EH (cell line): ENCODE measurements at regions not wholly inside any gene's neighbourhood (a gene's known extent, or its start where the extent isn't known, plus 50 kb on each side); places are given as distances from the start of the nearest gene placed in this dataset.
A peak's percentile ranks its signal among the peaks of the same experiment; 100 is the strongest.
"Not testable (repeated sequence)": the region's sequence is repeated elsewhere in the genome, so short reads cannot be mapped to it uniquely, and the experiment has no call there.

ENCODE experiments used
- DNase-seq: peaks from one replicate; pipeline ENCODE4 v3.0.0-alpha.2; 2015; ENCODE audit warnings: low read depth

DNA sequence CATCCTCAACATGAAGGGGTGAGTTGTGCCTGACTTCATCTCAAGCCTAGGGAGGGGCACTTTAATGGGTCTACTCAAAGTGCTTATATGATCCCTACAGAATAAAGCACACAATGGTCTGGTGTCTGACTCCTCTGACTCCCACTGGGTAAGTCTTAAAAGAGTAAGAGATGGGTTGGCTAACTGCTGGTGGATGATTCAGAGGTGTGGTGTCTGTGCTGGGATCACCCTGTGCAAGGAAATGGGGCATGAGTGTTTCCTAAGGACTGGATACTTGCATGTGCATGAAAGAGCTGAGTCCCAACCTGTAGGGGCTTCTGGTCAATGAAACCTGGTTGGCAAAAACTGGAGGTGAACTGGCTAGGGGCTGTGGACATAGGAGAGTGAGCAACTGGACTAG is 158.8 kb downstream of the IL20RB start:
- no peak for DNase-seq

DNA sequence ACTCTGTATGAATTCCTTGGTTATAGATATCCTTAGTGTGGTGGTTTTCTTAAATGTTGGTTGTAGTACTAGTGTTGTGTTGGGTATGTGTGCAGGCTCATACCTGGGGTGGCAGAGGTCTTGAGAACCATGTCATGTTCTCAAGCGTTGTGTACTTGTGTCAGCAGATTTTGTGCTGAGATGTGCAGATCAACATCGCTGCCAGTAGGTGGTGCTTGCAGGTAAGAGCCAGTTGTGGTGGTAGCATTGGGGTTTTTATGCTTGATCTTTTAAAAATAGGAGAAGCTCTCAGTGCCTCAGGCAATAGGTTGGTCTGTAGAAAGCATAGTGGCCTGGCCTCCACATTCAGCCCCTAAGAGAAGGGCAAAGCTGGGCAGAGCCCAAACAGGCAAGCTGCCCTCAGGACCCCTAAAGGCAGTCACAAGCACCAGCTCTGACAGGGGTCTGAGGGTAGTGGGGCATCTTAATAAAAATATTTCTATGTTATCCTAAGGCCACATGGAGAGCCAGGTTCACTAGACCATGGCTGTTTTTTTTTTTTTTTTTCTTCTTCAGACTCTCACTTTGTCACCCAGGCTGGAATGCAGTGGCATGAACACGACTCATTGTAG is 164.0 kb downstream of the IL20RB start:
- DNase-seq = peak; percentile 35

DNA sequence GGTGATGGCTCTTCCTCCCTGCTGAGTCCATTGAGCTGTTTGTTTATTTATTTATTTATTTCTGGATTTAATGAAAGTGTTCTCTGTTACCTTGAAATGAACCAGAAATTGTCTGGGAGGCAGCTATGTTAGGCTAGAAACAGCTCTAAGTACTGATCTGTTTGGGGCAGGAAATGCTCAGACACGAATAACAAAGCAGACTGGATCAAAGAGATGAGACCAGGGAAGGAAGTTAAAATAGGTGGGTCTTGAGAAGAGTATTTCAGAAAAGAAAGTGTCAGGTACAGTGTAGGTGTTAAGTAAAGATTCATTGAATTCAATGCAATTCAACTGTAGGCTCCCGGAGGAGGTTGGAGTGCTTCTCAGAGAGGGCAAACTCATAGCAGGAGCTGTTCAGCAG is 173.3 kb downstream of the IL20RB start:
- no peak for DNase-seq

GRCh38 chr3:137134431-137134830 is 176.6 kb downstream of the IL20RB start:
- no peak for DNase-seq

GRCh38 chr3:137148406-137148805 is 190.6 kb downstream of the IL20RB start:
- DNase-seq = no peak

DNA sequence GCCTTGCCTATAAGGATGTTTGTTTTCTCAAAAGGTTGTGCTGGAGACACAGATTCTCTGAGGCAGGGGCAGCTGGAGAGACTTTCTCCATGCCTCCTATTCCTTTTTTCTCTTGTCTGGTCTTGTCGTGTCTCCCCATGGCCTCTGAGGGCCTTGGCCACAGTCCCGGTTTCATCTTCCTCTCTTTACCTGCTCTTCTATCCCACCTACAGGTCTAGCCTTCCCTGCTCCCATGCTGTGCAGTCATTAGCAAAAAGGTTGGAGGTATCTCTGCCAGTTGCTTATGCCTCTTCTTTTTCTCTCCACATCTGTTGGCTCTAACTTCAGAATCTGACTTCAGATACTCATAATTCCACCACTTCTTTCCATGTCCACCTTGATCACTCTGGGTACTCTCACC is 191.1 kb downstream of the IL20RB start:
- DNase-seq = no peak

GRCh38 chr3:137150825-137151224 is 193.0 kb downstream of the IL20RB start:
- no peak for DNase-seq

DNA sequence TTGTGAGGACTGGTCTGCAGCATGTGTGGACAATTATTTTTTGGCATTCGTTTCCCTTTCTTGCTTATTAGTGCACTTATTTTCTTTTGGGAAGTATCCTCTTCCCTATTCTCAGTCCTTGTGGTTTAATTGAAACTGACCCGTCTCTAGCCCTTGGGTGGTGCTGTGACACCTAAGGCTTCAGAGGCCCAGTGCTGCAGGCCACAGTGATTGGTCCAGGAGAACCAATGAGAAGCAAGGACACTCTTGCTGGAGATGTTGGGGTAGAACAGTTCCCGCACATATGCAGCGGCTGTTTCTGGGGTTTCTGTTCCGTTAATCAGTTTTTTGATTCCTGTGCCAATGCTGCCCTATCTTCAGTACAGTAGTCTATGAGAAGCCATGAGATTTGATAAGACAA is 195.3 kb downstream of the IL20RB start:
- DNase-seq = not testable (repeated sequence)

- no peak for DNase-seq
These were observed 205.6 kb downstream of the IL20RB start for GRCh38 chr3:137163241-137163871.

GRCh38 chr3:137163958-137164357 is 206.2 kb downstream of the IL20RB start:
- DNase-seq = no peak

DNA sequence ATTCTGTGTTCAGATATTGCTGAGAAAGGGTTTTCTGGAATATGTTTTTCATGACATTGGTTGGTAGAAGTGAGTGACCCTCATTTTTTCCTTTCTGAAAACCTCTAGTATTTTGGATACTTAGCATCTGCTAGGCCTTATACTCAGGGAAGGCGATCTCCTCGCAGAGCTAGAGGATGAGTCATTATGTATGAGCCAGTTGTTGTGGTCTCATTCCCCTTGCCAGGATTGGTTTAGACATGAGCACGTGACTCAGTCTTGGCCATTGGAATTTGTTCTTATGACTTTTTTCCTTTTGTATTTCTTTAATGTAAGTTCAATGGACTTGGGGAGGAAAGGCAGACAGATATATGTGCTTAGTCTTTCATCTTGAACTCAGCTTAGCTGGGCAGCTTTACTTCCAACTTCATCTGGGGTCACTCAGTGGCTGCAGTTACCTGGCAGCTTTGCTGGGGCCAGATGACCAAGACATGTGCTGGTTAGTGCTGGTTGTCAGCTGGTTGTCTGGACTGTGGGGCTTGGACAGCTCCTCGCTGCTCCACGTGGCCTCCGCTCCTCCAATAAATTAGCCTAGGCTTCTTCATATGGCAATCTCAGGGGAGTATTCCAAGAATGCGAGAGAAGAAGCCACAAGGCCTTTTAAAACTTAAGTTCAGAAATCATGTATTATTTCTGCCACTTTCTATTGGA is 207.5 kb downstream of the IL20RB start:
- DNase-seq = peak; percentile 48

GRCh38 chr3:137171834-137172603 is 214.2 kb downstream of the IL20RB start:
- DNase-seq = no peak

- DNase-seq = no peak
These were observed 214.9 kb downstream of the IL20RB start for GRCh38 chr3:137172728-137173127.

DNA sequence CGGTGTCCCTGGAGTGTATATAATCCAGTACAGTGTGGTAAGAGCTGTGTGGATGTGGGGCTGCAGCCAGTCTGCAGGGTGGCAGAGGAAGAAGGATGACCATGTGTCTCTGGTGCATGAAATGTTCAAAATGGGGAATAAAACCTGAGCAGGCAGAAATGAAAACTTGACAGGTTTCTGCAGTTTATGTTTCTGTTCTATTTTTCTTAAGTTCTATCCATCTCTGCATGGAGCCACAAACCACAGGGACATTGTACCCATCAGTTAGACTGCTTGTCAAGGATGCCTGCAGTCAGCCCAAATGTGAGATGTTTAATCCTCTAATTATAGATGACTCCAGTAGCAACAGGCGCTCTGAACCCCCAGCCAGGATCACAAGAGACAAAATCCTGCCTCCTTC is 216.7 kb downstream of the IL20RB start:
- DNase-seq = no peak

DNA sequence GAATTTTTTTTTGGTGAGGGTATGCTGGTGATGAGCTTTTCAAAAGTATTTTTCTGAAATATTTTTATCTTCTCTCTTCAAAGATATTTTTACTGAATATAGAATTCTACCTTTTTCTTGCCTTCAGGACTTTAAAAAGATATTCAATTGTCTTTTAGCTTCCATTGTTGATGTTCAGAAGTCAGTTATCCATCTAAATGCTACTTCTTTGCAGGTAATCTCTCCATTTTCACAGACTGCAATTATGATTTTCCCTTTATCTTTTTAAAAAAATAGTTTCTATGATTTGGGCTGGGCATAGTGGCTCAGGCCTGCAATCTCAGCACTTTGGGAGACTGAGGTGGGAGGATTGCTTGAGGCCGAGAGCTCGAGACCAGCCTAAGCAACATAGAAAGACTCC is 222.4 kb downstream of the IL20RB start:
- no peak for DNase-seq

GRCh38 chr3:137191133-137191923 is 233.5 kb downstream of the IL20RB start:
- DNase-seq = no peak

DNA sequence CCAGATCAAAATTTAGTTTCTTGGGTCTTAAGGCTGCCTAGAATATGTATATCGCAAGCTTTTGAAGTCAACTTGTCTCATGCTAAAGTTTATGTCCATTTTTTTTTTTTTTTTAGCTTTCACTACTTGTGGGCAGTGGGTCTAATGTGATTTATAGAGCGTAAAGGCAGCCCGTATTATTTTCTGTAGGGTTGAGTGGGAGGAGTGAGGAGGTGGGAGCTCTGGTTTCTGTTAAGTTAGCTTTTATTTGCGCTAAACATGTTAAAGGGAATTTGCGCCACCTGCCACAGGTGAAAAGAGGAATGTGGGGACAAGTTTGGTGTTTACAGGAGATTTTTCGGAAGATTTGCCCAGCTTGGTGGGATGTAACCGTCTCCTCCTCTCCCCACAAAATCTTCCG is 234.2 kb downstream of the IL20RB start:
- DNase-seq = no peak

- no peak for DNase-seq
These were observed 236.5 kb downstream of the IL20RB start for GRCh38 chr3:137194301-137194700.

GRCh38 chr3:137198374-137198773 is 240.6 kb downstream of the IL20RB start:
- not testable (repeated sequence) for DNase-seq

GRCh38 chr3:137199678-137200077 is 241.9 kb downstream of the IL20RB start:
- no peak for DNase-seq

- DNase-seq = no peak
These were observed 243.3 kb downstream of the IL20RB start for GRCh38 chr3:137201066-137201465.

GRCh38 chr3:137202941-137203340 is 245.2 kb downstream of the IL20RB start:
- no peak for DNase-seq
